H1 (cell line): ENCODE measurements at regions not wholly inside any gene's neighbourhood (a gene's known extent, or its start where the extent isn't known, plus 50 kb on each side); places are given as distances from the start of the nearest gene placed in this dataset.

Experiments
- CTCF ChIA-PET: fragments of 300-600 bp; sonication (Branson Sonifier 250); formaldehyde crosslinking; loops from one replicate; lab custom pipeline; 2021; ENCODE audit not compliant: partially characterized antibody; lab: Charles Lee
- POLR2A ChIA-PET: fragments of 300-600 bp; sonication (Branson Sonifier 250); formaldehyde crosslinking; loops from one replicate; lab custom pipeline; 2021; ENCODE audit warnings: inconsistent platforms; ENCODE audit not compliant: partially characterized antibody; lab: Charles Lee
- DNase-seq, 2 experiments: peaks; one replicate each; pipeline versions ENCODE4 v3.0.0 to v3.0.0-alpha.2; 2010 to 2022; ENCODE audit warnings: low spot score in 2 of 2, low read depth in 1 of 2, mixed read lengths in 1 of 2
- FAIRE-seq: peaks from 2 replicates; lab custom pipeline; 2011; peaks lifted over from hg19 to GRCh38; lab: Jason Lieb, UNC
- H2AFZ ChIP-seq: 2 replicates; pipeline ENCODE4 v1.8.1; 2012; ENCODE audit warnings: low read length, inconsistent platforms
- H2AK5ac ChIP-seq: 2 replicates; pipeline ENCODE4 v1.6.1; 2013; ENCODE audit warnings: low read depth, low read length
- H2BK120ac ChIP-seq: replicated peaks from 2 replicates; pipeline ENCODE3; 2013; ENCODE audit warnings: low read depth, low read length, inconsistent platforms
- H2BK12ac ChIP-seq: 2 replicates; pipeline ENCODE4 v1.6.1; 2013; ENCODE audit warnings: low read depth, low read length
- H2BK15ac ChIP-seq: 2 replicates; pipeline ENCODE4 v1.6.1; 2013; ENCODE audit warnings: low read length
- H2BK20ac ChIP-seq: 2 replicates; pipeline ENCODE4 v1.6.1; 2013; ENCODE audit warnings: low read length
- H2BK5ac ChIP-seq: 2 replicates; pipeline ENCODE4 v1.6.1; 2013; ENCODE audit warnings: low read depth, low read length
- H3K14ac ChIP-seq: 2 replicates; pipeline ENCODE4 v1.6.1; 2013; ENCODE audit warnings: inconsistent platforms; ENCODE audit not compliant: insufficient read length
- H3K18ac ChIP-seq: 2 replicates; pipeline ENCODE4 v1.6.1; 2013; ENCODE audit warnings: low read length; ENCODE audit errors: extremely low read depth
- H3K23ac ChIP-seq: 2 replicates; pipeline ENCODE4 v1.6.1; 2013; ENCODE audit warnings: inconsistent platforms; ENCODE audit not compliant: insufficient read length
- H3K23me2 ChIP-seq: 2 replicates; pipeline ENCODE4 v1.6.1; 2013; ENCODE audit warnings: low read depth, low read length
- H3K27ac ChIP-seq: 2 replicates; pipeline ENCODE4 v1.6.1; 2011; ENCODE audit warnings: low read depth, low read length, inconsistent platforms
- H3K27me3 ChIP-seq, 4 experiments: replicated peaks in 1 of 4; 1 replicate in 1 of 4; 2 replicates in 3 of 4; pipeline versions ENCODE4 v1.6.1 to v1.8.1; 2011 to 2013; ENCODE audit warnings: low read length in 3 of 4, mild to moderate bottlenecking in 3 of 4, inconsistent platforms in 2 of 4, mixed read lengths in 2 of 4, moderate library complexity in 1 of 4; ENCODE audit not compliant: control insufficient read depth in 3 of 4, insufficient read depth in 3 of 4; ENCODE audit errors: extremely low read depth in 1 of 4
- H3K36me3 ChIP-seq, 4 experiments: 2 replicates each; pipeline versions ENCODE4 v1.6.1 to v1.8.1; 2011 to 2013; ENCODE audit warnings: mild to moderate bottlenecking in 4 of 4, low read length in 3 of 4, moderate library complexity in 2 of 4, control low read depth in 1 of 4, inconsistent platforms in 1 of 4; ENCODE audit not compliant: insufficient read depth in 4 of 4, control insufficient read depth in 2 of 4
- H3K4ac ChIP-seq: replicated peaks from 2 replicates; pipeline ENCODE3; 2013; ENCODE audit warnings: low read length, low read depth, mixed read lengths, inconsistent platforms; ENCODE audit not compliant: insufficient read length
- H3K4me1 ChIP-seq, 4 experiments: replicated peaks in 1 of 4; 1 replicate in 1 of 4; 2 replicates in 3 of 4; pipeline versions ENCODE4 v1.6.1 to v1.8.1; 2011 to 2013; ENCODE audit warnings: low read length in 3 of 4, inconsistent platforms in 2 of 4, mixed read lengths in 1 of 4; ENCODE audit not compliant: insufficient read depth in 4 of 4, control insufficient read depth in 3 of 4
- H3K4me2 ChIP-seq, 2 experiments: 2 replicates each; pipeline versions ENCODE4 v1.6.1 to v1.8.1; 2011 to 2013; ENCODE audit warnings: low read depth in 2 of 2, low read length in 2 of 2, control low read depth in 1 of 2, inconsistent platforms in 1 of 2, mild to moderate bottlenecking in 1 of 2; ENCODE audit not compliant: insufficient read depth in 1 of 2
- H3K4me3 ChIP-seq, 4 experiments: fragments of 200-600, 300-600 bp in 1 of 4; sonication (generic), shearing (Covaris generic), sonication (Bioruptor Twin) in 1 of 4; 2 replicates each; pipeline versions ENCODE4 v1.5.1 to v1.8.1; 2011 to 2016; ENCODE audit warnings: low read length in 4 of 4, low read depth in 3 of 4, control low read depth in 2 of 4, inconsistent platforms in 2 of 4, mild to moderate bottlenecking in 2 of 4, mixed read lengths in 1 of 4, moderate library complexity in 1 of 4; ENCODE audit not compliant: insufficient read depth in 2 of 4; ENCODE audit errors: extremely low read depth in 1 of 4
- H3K56ac ChIP-seq: replicated peaks from 2 replicates; pipeline ENCODE3; 2013; ENCODE audit warnings: low read depth, mild to moderate bottlenecking, mixed read lengths, low read length, inconsistent platforms; ENCODE audit not compliant: insufficient read length
- H3K79me1 ChIP-seq: 2 replicates; pipeline ENCODE4 v1.6.1; 2013; ENCODE audit warnings: low read depth, low read length, control low read depth
- H3K79me2 ChIP-seq, 2 experiments: 2 replicates each; pipeline versions ENCODE4 v1.6.1 to v1.8.1; 2012 to 2013; ENCODE audit warnings: low read length in 2 of 2, mild to moderate bottlenecking in 2 of 2, inconsistent platforms in 1 of 2; ENCODE audit not compliant: insufficient read depth in 2 of 2, control insufficient read depth in 1 of 2
- H3K9ac ChIP-seq, 4 experiments: replicated peaks in 1 of 4; 1 replicate in 1 of 4; 2 replicates in 3 of 4; pipeline versions ENCODE4 v1.6.1 to v1.8.1; 2011 to 2013; ENCODE audit warnings: low read depth in 3 of 4, low read length in 3 of 4, control low read depth in 2 of 4, mild to moderate bottlenecking in 2 of 4, moderate library complexity in 2 of 4, inconsistent platforms in 1 of 4; ENCODE audit errors: extremely low read depth in 1 of 4
- H3K9me3 ChIP-seq, 2 experiments: 2 replicates each; pipeline versions ENCODE4 v1.6.1 to v1.8.1; 2012 to 2013; ENCODE audit warnings: mild to moderate bottlenecking in 2 of 2, moderate library complexity in 2 of 2, control low read depth in 1 of 2, inconsistent platforms in 1 of 2, low read depth in 1 of 2, low read length in 1 of 2, mixed read lengths in 1 of 2; ENCODE audit not compliant: insufficient read depth in 2 of 2
- H4K20me1 ChIP-seq, 2 experiments: replicated peaks in 1 of 2; 2 replicates each; pipeline versions ENCODE3 to v1.8.1; 2011 to 2013; ENCODE audit warnings: inconsistent platforms in 2 of 2, low read length in 2 of 2, mild to moderate bottlenecking in 1 of 2; ENCODE audit not compliant: insufficient read depth in 2 of 2, control insufficient read depth in 1 of 2
- H4K5ac ChIP-seq: 2 replicates; pipeline ENCODE4 v1.6.1; 2013; ENCODE audit warnings: low read length, low read depth, mixed read lengths, inconsistent platforms; ENCODE audit not compliant: insufficient read length
- H4K8ac ChIP-seq: 2 replicates; pipeline ENCODE4 v1.8.0; 2013; ENCODE audit warnings: mild to moderate bottlenecking, moderate library complexity, low read length, inconsistent platforms; ENCODE audit not compliant: insufficient read depth; ENCODE audit errors: extremely low read depth
- H4K91ac ChIP-seq: replicated peaks from 2 replicates; pipeline ENCODE3; 2013; ENCODE audit warnings: low read length, mixed read lengths, inconsistent platforms; ENCODE audit not compliant: insufficient read length
- CBX5 ChIP-seq: fragments of 300-800, 300-1000 bp; sonication (generic); IDR thresholded peaks from 2 replicates; pipeline ENCODE4 v1.7.1; 2016; ENCODE audit warnings: antibody characterized with exemption, low read length, low read depth
- CTCF ChIP-seq, 3 experiments: IDR thresholded peaks; 1 replicate in 2 of 3; 2 replicates in 1 of 3; pipeline versions ENCODE4 v1.5.1 to v1.6.1; 2011; ENCODE audit warnings: low read length in 3 of 3, mild to moderate bottlenecking in 3 of 3, inconsistent platforms in 2 of 3, low read depth in 1 of 3, moderate library complexity in 1 of 3; ENCODE audit not compliant: insufficient read depth in 1 of 3; ENCODE audit errors: control extremely low read depth in 1 of 3
- EP300 ChIP-seq, 2 experiments: IDR thresholded peaks; 1 replicate in 1 of 2; 2 replicates in 1 of 2; pipeline ENCODE4 v1.6.1; 2011 to 2012; ENCODE audit warnings: low read depth in 2 of 2, low read length in 2 of 2, mild to moderate bottlenecking in 2 of 2, borderline replicate concordance in 1 of 2, inconsistent platforms in 1 of 2, moderate library complexity in 1 of 2
- HDAC2 ChIP-seq, 2 experiments: fragments of 300-600 bp in 1 of 2; sonication (generic) in 1 of 2; IDR thresholded peaks; 2 replicates each; pipeline ENCODE4 v1.6.1; 2011 to 2012; ENCODE audit warnings: low read depth in 2 of 2, low read length in 2 of 2, mild to moderate bottlenecking in 2 of 2, moderate library complexity in 2 of 2, borderline replicate concordance in 1 of 2, inconsistent platforms in 1 of 2
- JUND ChIP-seq: IDR thresholded peaks from 2 replicates; pipeline ENCODE4 v1.6.1; 2011; ENCODE audit warnings: mild to moderate bottlenecking, improper control_type of control experiment, low read length
- NRF1 ChIP-seq: IDR thresholded peaks from 2 replicates; pipeline ENCODE4 v1.6.1; 2011; ENCODE audit warnings: mild to moderate bottlenecking, low read depth, low read length, improper control_type of control experiment
- PHF8 ChIP-seq: fragments of 200-600 bp; sonication (generic); conservative IDR thresholded peaks from 2 replicates; pipeline ENCODE4 v1.7.1; 2012; ENCODE audit warnings: low read depth, mild to moderate bottlenecking, inconsistent platforms, low read length, moderate library complexity
- SIRT6 ChIP-seq: IDR thresholded peaks from one replicate; pipeline ENCODE4 v1.7.1; 2012; ENCODE audit warnings: low read length, inconsistent platforms
- SP2 ChIP-seq: IDR thresholded peaks from 2 replicates; pipeline ENCODE4 v1.6.1; 2012; ENCODE audit warnings: mild to moderate bottlenecking, low read length, inconsistent platforms
- YY1 ChIP-seq: IDR thresholded peaks from 2 replicates; pipeline ENCODE4 v1.6.1; 2011; ENCODE audit warnings: low read depth, mild to moderate bottlenecking, low read length
- WGBS, 2 experiments: shearing (Covaris generic) in 1 of 2; methylation state at CpG; one replicate each; pipeline versions ENCODE4 v1.1.6 to v1.1.7; 2013 to 2015; ENCODE audit warnings: low lambda C conversion rate in 2 of 2, mixed read lengths in 2 of 2, inconsistent platforms in 1 of 2, low coverage in 1 of 2, missing lambda C conversion rate in 1 of 2; ENCODE audit not compliant: insufficient replicate concordance in 2 of 2, insufficient coverage in 1 of 2, insufficient read length in 1 of 2; ENCODE audit errors: extremely low coverage in 1 of 2, missing lambda C conversion rate in 1 of 2; 5-methylcytosine and 5-hydroxymethylcytosine counted together
- TF ChIP-seq, protein P1 (sequence below): IDR thresholded peaks from 2 replicates; pipeline ENCODE4 v1.6.1; 2011; ENCODE audit warnings: low read depth, mild to moderate bottlenecking, low read length; ENCODE audit not compliant: insufficient read depth

DNA sequence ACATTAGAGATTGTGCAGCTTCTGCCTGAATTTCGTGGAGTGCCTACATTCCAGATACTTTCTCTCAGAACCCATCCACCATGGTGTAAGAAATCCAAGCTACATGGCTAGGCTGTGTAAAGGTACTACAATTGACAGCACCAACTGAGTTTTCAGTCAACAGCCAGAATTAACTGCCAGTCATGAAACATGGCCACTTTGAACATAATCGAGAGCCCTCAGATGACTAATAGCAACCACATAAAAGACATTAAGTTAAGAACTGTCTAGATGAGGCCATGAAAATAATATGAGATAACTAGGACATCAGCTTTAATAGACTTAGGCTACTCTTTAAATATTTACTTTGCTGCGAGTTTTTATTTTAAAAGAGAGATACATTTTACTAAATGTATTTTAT, 1106.8 kb upstream of the LRRTM3 start:
- no peak overlapping the region for H3K56ac ChIP-seq
- H2AFZ ChIP-seq, result no peak overlapping the region
- no peak overlapping the region for H2BK15ac ChIP-seq
- H3K4me1 ChIP-seq, result peaks cover 0 to 3% (median 0%) of the 10 kb centered on the region in 4 experiments; a peak in 3 of 7 replicates
- H2BK20ac ChIP-seq, result no peak overlapping the region
- H3K27me3 ChIP-seq, result no peaks in the 10 kb centered on the region
- H3K18ac ChIP-seq, result no peak overlapping the region
- H3K4ac ChIP-seq, result no peak overlapping the region
- H4K20me1 ChIP-seq, result no peaks in the 10 kb centered on the region
- no peak overlapping the region for H3K4me3 ChIP-seq
- no peak for DNase-seq
- no peak overlapping the region for H2BK12ac ChIP-seq
- no peak overlapping the region for H2BK5ac ChIP-seq
- no peaks in the 10 kb centered on the region for H3K23me2 ChIP-seq
- H2AK5ac ChIP-seq, result no peak overlapping the region
- no peak overlapping the region for H4K91ac ChIP-seq
- CTCF ChIA-PET, result no interaction called here
- no peak overlapping the region for H2BK120ac ChIP-seq
- no peaks in the 10 kb centered on the region for H3K79me2 ChIP-seq
- H3K27ac ChIP-seq, result no peak overlapping the region
- no peak overlapping the region for H3K9ac ChIP-seq
- H3K79me1 ChIP-seq, result no peaks in the 10 kb centered on the region
- POLR2A ChIA-PET, result no interaction called here
- H4K8ac ChIP-seq, result no peak overlapping the region
- H4K5ac ChIP-seq, result no peak overlapping the region
- FAIRE-seq, result no peak
- 91% methylated on average over 3 of the region's 3 CpGs; no CpG with 5 or more reads in 1 of the 2 experiments for WGBS, 2 experiments
- H3K14ac ChIP-seq, result no peak overlapping the region
- H3K9me3 ChIP-seq, result no peaks in the 10 kb centered on the region
- H3K36me3 ChIP-seq, result 0 out of 8 replicates have a peak, but pooled peaks cover 0 to 2% (median 0%) of the 10 kb centered on the region in 4 experiments
- H3K4me2 ChIP-seq, result no peak overlapping the region
- no peak overlapping the region for H3K23ac ChIP-seq
- TF ChIP-seq JUND (no peak), EP300 (IDR thresholded peaks at IDR 0.05; ENCODE audit: borderline replicate concordance in 1 of 2, low read depth in 2 of 2, low read length in 2 of 2) (no peak), HDAC2 (IDR thresholded peaks at IDR 0.05; ENCODE audit: borderline replicate concordance in 1 of 2, low read depth in 2 of 2, low read length in 2 of 2) (no peak), CBX5 (no peak), CTCF (IDR thresholded peaks at IDR 0.05; ENCODE audit: control extremely low read depth in 1 of 3, insufficient read depth in 1 of 3, low read depth in 1 of 3, low read length in 3 of 3) (no peak), SIRT6 (no peak), NRF1 (no peak), SP2 (no peak), YY1 (no peak), PHF8 (no peak)
- TF ChIP-seq, protein P1, sequence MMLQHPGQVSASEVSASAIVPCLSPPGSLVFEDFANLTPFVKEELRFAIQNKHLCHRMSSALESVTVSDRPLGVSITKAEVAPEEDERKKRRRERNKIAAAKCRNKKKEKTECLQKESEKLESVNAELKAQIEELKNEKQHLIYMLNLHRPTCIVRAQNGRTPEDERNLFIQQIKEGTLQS, result no peak
